GM12873 (cell line): ENCODE measurements at regions not wholly inside any gene's neighbourhood (a gene's known extent, or its start where the extent isn't known, plus 50 kb on each side); places are given as distances from the start of the nearest gene placed in this dataset.

Experiments
- CTCF ChIP-seq: IDR thresholded peaks from 2 replicates; pipeline ENCODE4 v1.5.1; 2012; ENCODE audit warnings: low read depth, mild to moderate bottlenecking, moderate library complexity, low read length, control low read depth; ENCODE audit not compliant: insufficient read depth; ENCODE audit errors: missing control alignments

- TF ChIP-seq CTCF = no peak
Measured at GRCh38 chr14:84987042-84987441, 542.9 kb upstream of the FLRT2 start.

- no peak for TF ChIP-seq CTCF
Measured at GRCh38 chr14:84988357-84988756, 541.6 kb upstream of the FLRT2 start.

GRCh38 chr14:84991021-84991420 lies 538.9 kb upstream of the FLRT2 start:
- TF ChIP-seq CTCF = no peak

DNA sequence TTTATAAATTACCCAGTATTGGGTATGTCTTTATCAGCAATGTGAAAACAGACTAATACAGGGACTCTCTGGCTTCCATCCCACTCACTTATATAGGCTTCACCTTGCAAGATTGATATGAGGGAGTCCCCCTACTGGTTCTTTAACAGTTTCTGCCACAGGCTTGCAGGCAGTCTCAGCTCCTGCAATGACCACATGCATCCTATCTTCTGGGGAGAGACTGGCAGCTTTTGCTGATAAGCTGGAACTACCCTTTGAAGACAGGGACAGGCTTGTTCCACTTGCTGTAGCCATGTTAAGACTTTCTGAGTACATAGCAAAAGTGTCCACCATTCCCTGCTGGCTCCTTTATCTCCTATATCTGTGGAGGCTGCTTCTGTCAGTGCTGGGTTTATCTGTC lies 531.7 kb upstream of the FLRT2 start:
- no peak for TF ChIP-seq CTCF

GRCh38 chr14:85002846-85003245 lies 527.1 kb upstream of the FLRT2 start:
- TF ChIP-seq CTCF = no peak

DNA sequence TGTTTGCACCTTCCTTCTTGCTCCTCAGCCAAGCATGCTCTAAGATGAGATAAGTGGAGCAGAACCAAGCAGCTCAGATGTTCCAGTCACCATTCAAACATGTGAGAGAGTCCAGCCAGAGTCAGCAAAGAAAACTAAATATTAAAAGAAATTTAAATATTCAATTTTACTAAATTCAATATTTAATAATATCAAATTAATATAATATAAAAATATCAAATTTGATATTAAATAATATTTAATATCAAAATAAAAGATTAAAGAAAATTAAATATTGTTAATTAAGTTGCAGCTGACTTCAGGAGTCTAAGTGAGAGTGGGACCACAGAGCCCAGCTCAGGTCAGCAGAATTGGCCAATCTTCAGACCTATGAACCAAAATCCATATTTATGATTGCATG lies 526.1 kb upstream of the FLRT2 start:
- no peak for TF ChIP-seq CTCF

- TF ChIP-seq CTCF = no peak
Measured at GRCh38 chr14:85009506-85009905, 520.4 kb upstream of the FLRT2 start.
